GM19035 (cell line): ENCODE measurements at regions not wholly inside any gene's neighbourhood (a gene's known extent, or its start where the extent isn't known, plus 50 kb on each side); places are given as distances from the start of the nearest gene placed in this dataset.

Experiments
- ATAC-seq: cut with Tn5 transposase; IDR thresholded peaks from one replicate; pipeline ENCODE4 v1.9.1; 2021; ENCODE audit not compliant: unreplicated experiment

DNA sequence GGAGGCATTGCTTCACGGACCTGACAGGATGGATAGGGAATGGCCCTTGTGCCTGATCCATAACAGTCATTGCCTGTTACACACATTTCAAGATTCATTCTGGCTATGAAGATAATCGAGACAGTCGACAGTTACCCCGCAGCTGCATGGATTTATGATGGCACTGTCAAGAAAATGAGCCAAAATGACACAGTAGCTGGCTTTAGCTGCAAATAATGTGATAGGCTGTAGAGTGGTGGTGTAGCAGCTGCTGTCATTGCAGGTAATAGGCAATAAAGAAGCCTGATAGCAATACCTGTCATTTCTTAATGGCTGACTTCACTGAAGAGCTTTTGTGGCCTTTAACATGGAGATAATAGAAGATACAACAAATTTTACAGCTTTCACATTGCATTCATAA is 1085.2 kb upstream of the ARRDC3 start:
- no peak for ATAC-seq

DNA sequence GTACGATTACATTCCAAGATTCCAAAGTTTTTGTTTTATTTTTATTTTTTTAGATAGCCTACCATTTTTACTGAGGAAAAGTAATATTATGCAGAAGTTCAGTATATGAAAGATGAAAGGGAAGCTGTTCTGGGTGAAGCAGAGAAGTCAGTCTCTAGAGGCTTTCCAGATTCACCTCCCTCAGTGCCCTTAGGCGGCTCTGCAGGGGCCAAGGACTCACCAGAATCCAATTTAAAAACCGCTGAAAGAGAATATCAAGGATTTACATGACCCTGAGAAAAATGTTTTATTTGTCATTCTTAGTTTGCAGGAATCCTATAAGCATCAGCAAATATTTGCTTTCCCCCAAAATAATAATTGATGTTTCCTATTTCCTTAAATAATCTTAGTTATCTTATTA is 1084.6 kb upstream of the ARRDC3 start:
- no peak for ATAC-seq

DNA sequence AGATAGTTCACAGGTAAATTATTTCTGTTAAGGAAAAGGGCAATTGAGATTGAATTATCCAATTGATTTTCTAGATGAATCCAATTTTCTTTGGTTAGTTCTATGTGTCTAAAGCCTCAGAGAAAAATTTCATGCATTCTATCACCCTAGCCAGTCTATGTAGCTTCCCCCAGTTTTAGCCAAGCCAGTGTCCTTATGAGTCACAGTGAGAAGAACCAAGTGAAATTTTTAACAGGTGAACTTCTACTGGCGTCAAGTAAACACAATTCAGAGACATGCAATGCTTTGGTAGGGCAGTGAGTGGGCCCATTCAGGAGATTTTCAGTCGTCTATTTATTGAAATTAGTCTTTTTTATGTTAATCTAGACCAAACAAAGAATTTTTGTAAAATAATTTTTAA is 1077.4 kb upstream of the ARRDC3 start:
- no peak for ATAC-seq

DNA sequence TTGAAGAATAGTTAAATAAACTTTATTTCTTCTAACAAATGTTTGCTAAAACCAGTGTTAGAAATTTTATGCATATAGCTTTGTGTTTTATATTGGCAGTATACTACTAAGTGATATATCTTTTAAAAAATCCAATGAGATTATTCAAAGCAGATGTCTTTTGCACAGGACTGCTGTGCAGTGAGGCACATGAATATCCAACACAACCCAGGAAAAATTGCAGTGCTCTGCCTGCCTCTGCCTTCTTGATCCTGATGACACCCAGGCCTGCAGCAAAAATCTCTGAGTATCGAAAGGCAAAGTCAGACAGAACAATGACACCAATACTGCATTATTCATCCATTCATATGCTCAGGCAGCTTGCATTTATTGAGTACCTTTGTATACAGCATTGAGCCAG is 1076.5 kb upstream of the ARRDC3 start:
- no peak for ATAC-seq

DNA sequence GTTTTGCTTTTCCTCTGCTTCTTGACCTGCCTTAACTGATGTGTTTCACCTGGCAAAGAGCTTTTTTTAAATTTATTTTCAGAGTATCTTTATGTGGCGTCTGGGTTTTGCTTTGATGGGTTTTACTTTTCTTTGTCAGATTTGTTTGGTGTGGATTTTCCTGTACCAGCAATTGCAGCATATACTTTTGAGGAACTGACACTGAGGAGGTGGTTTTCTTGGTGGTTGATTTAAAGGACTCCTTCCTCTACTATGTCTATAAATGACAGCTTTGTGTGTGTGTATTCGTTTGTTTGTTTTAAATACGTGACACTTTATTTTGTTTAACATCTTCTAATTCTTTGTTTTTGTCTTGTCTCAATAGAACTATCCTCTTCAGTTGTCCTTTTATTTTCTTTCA is 1071.9 kb upstream of the ARRDC3 start:
- ATAC-seq: peak; percentile 99

DNA sequence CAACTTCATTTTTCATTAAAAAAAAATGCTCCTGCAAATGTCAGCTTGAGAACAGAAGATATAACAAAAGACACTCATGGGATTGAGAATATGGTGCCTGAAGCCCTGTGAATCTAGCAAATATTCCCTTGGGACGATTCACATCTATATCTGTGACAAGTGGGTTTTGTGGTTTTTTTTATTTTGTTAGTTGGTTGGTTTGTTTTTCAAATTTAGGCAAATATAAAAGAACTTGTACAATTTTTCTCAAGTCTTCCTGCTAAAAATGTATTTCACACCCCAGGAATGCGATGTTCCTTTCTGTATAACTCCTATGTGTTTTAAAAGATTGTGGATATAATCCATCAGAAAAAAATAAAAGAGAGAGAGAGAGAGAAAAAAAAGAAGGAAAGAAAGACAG is 1061.8 kb upstream of the ARRDC3 start:
- ATAC-seq: no peak

DNA sequence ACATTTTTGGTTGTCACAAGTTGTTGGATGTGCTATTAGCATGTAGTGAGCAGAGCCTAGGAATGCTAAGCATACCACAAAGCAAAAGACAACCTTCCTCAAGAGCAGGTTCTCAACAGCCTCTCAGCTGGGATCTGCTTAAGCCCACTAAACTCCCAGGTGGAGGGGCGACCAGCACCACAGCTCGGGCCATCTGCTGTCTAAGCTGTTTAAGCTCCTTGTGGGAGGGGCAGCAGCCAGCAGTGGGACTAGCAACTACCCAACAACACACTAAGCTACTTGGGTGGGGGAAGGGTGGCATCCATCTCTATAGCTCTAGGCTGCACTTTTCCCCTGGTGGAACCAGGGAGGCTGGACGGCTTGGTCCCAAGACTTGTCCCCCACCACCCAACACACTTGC is 1052.7 kb upstream of the ARRDC3 start:
- ATAC-seq: no peak

DNA sequence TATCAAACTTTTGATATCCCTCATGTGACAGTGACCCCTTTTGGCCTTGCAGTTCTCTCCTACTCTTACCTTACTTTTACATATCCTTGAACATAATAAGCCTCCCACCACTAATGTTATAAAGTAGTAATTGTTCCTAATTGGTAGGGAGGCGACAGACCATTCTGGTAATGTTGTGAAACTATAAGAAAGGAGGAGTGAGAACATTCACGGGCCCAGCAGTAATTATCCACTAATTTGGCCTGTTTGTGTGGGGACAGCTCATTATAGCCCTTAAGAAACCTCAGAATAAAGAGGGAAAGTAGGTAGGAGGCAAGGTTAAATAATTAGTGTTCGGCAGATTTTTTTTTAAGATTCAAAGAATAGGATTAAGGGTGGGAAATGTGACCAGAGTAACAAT is 1046.5 kb upstream of the ARRDC3 start:
- ATAC-seq: no peak

DNA sequence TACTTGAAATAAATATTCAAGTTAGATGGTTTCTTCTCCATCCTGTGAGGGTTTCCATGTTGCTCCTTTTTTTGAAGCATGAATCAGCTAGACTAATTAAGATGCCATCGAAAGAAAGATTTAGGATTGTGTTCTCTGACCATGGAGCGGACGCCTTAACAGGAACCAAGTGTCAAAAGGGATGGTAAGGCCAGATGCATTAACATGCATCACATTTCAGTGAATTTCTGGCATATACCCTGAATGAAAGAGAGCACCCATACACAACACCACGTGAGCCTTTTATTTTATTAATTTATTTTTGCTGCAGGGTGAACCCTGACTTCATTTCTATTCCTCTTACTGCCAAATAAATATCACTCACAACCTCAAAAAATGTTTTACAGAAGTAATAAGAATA is 1045.3 kb upstream of the ARRDC3 start:
- ATAC-seq: no peak

DNA sequence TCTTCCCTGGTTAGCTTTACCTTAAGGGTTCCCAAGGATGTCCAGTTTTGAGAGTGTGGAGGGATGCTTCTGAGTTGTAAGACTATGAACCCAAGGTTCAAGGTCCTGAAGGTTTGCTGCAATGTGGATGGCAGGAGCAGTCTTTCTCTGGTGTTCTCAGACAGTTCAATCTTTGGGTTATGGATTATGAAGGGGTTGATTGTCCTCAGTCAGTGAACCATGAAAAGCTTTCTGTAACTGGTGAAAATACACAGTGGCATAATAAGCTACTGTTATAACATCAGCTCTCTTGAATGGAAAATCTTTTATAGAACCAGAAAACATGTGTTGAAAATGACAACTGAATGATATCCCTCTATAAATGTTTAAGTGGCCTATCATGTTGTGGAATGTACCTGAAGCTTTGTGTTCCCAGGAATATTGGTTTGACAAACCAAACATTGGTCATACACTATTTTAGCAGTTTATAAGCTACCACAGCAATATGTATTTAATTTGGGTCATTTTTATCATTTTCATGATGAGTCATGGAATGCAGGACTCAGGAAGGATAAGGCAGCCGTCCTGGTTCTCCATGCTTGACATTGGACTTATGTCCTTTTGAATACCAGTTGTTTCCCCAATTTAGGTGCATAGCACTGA is 1041.8 kb upstream of the ARRDC3 start:
- ATAC-seq: no peak

DNA sequence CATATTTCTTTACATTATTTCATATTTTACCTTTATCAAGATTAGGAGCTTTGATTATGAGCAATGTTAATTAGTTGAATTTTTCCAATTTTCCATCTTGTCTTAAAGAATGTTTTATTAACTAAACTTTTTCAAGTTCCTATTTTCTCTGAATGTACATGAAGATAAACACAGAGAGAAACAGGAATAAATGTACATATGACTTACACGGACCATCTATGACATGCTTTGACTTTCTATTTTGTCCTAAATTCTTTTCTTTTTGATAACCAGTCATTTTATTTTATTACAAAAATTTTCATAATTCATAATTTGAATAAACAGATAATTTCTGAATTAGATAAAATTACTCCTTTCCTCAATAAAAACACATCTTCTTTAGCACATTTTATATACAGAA is 1038.8 kb upstream of the ARRDC3 start:
- ATAC-seq: no peak

DNA sequence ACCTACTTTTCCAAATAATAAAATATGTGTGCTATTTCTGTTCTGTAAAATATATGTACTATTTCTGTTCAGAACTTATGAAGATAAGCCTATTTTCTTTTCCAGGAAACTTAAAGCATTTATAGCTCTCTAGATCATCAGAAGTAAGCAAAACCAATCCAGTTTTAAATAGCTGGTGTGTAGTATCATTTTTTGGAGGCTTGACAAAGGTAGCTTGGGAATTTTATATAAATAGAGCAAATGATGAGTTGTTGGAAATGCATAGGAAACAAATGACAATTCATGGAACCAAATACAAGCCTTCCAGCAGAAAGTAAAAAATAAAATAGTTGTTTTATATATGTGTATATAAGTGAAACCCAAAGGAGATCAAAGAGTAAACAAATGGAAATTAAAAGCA is 1038.1 kb upstream of the ARRDC3 start:
- no peak for ATAC-seq

DNA sequence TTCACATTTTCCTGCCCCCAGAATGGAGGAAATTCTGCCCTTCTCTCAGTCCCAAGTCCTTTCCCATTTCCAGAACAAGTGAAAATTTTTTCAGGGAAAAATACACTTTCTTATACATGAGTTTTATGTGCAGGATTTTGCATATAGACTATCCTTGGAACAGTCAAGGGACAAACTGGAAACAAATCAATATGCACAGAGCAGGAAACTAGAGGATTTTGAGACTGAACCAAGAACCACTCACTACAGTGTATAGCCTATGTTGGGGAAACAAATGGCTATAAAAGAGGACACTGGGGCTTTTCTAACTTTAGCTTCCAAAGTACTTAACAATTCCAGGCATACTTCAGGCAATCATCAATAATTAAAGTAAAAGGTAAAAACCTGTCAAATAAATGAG is 1036.1 kb upstream of the ARRDC3 start:
- ATAC-seq: no peak

DNA sequence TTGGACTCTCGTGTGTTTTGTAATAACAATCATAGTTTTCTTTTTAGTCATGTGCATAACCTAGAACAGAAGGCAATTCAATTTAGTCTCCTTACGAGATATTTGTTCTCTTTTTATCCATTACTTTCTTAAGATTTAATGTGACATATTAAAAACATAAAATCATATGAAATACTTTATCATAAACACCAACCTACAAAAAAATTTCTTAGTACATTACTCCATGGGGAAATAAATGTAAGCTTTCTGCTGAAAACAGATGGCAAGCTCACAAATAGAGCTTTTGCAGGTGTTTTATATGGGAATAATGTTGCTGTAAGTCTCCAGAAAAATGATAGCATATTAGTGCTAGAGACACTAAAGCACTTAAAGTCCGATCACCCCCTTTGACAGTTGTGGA is 1035.2 kb upstream of the ARRDC3 start:
- no peak for ATAC-seq

DNA sequence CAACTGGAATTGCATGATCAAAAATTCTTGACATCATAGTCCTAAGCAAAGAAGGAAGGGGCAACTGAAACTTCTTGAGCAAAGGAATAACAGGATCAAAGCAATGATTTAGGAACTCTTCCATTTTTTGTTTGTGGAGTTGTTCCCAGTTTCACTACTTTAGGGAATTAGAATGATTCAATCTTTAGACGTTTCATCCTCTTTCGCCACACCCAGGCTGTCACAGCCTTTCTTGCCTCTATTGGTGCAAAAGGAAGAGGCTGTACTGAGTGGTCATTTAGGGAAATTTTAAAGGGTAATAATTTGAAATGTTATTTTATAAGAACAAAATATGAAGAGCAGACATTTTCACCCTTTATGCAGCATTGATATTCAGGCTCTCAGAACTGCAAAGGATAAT is 1026.0 kb upstream of the ARRDC3 start:
- ATAC-seq: no peak

DNA sequence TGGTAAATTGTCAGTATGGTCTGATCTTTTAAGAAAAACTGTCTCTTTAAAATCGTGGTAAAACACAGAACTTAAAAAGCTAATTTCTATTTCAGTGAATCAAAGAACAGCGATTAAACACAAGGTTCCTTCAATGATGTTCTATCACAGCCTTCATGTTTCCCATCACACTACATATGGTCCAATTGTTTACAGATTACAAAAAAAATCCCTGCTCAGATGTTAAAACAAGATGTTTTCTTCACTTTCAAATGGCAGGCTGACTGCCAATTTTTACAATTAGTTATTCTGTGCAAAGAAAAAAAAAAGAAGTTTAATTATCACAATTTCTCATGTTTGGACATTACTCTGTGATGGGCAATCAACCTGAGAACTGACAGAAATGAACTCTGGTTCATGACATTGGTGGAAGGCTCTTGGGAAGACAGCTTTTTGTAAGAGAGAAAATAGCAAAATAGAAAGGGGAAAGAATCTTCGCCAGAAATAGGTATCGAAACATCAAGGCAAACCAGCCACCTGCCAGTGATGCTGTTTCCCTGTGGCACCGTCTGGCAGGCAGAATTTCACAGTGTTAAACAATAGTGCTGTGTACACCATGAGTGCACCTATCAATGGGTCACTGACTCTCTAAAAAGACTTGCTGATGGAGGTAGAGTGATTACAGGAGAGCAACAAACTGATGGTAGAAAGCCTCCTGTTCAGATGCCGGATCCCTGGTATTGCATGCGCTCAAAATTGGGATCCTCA is 1020.0 kb upstream of the ARRDC3 start:
- ATAC-seq: no peak

DNA sequence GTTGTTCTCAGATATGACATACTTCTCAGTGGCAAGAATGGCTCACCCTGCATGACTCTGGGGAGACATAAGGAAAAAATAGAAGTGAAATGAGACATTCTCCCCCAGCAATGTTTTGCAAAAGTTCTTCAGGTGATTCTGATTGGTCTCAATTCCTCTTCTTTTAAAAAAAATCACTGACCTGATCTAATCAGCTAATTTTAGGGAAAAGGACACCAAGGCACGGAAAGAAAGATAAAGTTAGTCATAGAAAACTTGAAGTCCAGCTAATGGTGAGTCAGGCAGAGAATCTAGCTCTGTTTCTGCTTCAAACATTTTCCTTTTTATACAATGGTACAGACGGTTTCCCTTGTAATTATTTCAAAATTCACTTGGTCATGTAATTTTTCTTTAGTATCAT is 1018.9 kb upstream of the ARRDC3 start:
- no peak for ATAC-seq

DNA sequence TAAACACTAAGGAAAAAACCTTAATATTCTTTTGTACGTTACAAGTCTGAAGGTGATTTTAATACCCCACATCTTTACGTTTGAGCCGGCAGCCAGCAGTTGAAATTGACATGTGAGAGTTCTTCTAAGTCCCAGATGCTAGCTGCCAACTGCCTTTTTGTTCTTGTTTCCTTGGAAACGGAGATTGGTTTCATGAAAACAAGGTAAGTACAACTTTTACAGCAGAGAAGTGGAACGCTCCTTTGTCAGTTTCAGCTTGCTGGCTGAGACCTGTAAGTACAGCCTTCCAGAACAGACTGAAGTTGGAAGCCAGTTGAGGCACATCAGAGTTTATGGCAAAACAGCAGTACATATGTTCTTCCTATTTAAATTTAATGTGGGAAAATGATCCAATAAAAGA is 1018.4 kb upstream of the ARRDC3 start:
- ATAC-seq: no peak

DNA sequence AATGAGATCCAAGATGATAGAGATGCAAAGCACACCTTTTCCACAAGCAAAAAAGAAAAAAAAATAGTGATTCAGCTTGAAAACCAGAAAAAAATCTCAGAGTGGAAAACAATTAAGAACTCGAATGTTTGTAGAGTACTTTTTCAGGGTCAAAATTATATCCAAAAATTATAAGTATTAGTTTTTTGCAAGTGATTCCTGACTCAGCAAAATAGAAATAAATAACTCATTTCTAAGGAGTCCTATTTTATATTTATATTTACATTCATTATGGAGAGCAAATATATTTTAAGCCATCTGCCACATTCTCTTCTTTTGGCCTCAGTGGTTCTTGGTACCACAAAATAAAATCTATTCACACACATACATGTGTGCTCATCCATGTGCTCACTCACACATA is 1011.8 kb upstream of the ARRDC3 start:
- no peak for ATAC-seq

DNA sequence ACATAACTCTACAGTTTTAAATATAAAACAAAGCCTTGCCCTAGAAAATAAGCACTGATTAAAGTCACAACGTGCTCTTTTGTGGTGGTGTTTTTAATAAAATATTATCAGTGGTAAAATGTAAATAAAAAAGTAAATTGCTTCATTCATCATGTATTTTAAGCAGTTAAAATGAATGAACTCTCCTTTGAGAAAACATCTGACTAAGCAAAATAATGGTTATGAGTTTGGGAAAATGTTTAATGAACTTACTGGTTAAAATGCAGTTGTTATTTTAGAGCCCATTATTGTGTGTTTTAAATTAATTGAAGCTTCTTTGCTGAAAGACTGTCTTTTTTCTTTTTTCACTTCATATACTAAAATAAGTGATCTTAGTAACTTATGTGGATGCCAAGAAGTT is 1007.5 kb upstream of the ARRDC3 start:
- no peak for ATAC-seq

DNA sequence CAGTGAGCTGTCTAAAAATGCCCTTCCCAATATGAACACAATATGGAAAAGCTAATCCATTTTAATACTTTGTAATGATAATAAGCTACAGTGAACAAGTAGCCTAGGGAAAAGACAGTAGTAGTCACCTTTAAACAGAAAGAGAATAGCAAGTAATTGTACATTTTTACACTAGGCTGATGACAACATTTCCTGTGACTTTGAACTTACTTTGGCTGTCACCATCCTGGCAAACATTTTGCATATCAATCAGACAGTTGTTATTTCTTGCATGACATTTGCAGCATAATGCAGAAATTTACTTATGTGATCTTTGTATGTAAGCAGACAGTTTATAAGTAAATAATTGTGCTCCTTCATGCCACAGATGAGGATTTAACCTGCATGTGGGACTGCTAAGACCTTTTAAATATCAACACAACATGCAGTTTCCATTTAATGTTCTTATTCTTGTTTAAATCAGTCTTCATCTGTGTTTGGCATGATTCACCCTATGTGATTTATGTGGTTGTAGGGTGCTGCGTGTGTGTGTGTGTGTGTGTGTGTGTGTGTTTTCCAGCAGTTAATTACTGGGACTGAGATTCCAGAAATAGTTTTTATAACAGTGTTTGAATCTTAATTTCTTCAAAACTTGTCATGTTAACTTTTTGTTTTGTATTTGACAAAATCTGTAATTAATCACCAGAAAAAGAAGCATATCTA is 997.1 kb upstream of the ARRDC3 start:
- no peak for ATAC-seq

DNA sequence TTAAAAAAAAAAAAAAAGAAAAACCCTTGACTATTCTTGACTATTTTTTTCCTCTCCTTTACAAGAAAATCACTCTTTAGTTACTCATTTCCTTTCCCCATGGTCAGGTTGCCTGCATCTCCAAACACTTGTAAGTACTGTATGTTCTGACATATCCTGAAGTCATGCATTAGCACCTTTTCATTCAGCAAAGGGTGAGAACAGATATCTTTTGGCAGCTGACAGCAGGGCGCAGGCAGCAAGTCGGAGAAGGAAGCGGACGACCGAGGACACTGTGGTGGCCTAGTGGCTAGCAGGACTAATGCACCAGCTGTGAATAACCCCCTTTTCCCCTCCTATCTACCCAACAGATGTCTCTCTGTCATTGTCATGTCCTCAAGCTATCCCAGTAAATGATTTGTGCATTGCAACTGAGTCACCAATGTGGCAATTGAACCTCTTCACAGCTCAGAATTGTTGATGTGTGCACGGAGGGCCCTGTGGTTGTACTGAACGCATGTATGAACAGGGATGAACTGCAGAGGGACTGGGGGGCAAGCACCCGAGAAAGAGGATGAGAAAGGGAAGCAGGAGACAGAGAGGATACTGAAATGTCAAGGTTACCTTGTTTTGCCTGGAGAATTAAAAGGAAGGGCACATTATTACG is 996.0 kb upstream of the ARRDC3 start:
- ATAC-seq: no peak
